IMR-90 (cell line): ENCODE measurements at regions not wholly inside any gene's neighbourhood (a gene's known extent, or its start where the extent isn't known, plus 50 kb on each side); places are given as distances from the start of the nearest gene placed in this dataset.

Source experiments
- ATAC-seq: fragments of 200-7000 bp; cut with Tn5 transposase; 2 replicates; pipeline ENCODE4 v1.9.1; 2020; ENCODE audit warnings: low read depth, mild to moderate bottlenecking, moderate library complexity
- BruUV-seq: library from RNA; stranded (reverse); fragments of 400-500 nt; replicated peaks from 2 replicates; lab custom pipeline; 2021; lab: Mats Ljungman, UMichigan
- CTCF ChIA-PET: fragments of 300-600 bp; formaldehyde crosslinking; extraction: SDS; loops from one replicate; lab custom pipeline; 2021; ENCODE audit warnings: antibody characterized with exemption; lab: Yijun Ruan, JAX
- POLR2A ChIA-PET: fragments of 300-600 bp; sonication (Branson Sonifier 250); formaldehyde crosslinking; loops from one replicate; lab custom pipeline; 2022; ENCODE audit warnings: antibody characterized with exemption; ENCODE audit not compliant: unreplicated experiment; lab: Charles Lee
- DNase-seq: peaks from one replicate; pipeline ENCODE4 v3.0.0; 2013
- H2AFZ ChIP-seq: replicated peaks from 2 replicates; pipeline ENCODE3; 2013; ENCODE audit warnings: low read length, mild to moderate bottlenecking; ENCODE audit not compliant: poor library complexity
- H2AK5ac ChIP-seq: 2 replicates; pipeline ENCODE4 v1.6.1; 2013; ENCODE audit warnings: low read depth, low read length, inconsistent platforms
- H2AK9ac ChIP-seq: replicated peaks from 2 replicates; pipeline ENCODE3; 2013; ENCODE audit warnings: mild to moderate bottlenecking, low read depth, low read length, moderate library complexity; ENCODE audit not compliant: poor library complexity
- H2BK120ac ChIP-seq: 2 replicates; pipeline ENCODE4 v1.6.1; 2013; ENCODE audit warnings: low read depth, low read length, inconsistent platforms
- H2BK15ac ChIP-seq: 3 replicates; pipeline ENCODE4 v1.6.1; 2013; ENCODE audit warnings: low read depth, low read length, inconsistent platforms
- H2BK20ac ChIP-seq: 2 replicates; pipeline ENCODE4 v1.6.1; 2013; ENCODE audit warnings: low read depth, mild to moderate bottlenecking, inconsistent platforms, low read length, moderate library complexity
- H2BK5ac ChIP-seq: 2 replicates; pipeline ENCODE4 v1.6.1; 2013; ENCODE audit warnings: mild to moderate bottlenecking, low read depth, low read length, inconsistent platforms; ENCODE audit not compliant: poor library complexity, severe bottlenecking
- H3K14ac ChIP-seq: replicated peaks from 2 replicates; pipeline ENCODE4 v1.6.1; 2013; ENCODE audit warnings: low read depth, low read length, inconsistent platforms
- H3K18ac ChIP-seq: 2 replicates; pipeline ENCODE4 v1.6.1; 2013; ENCODE audit warnings: low read depth, low read length, control low read depth
- H3K23ac ChIP-seq: 2 replicates; pipeline ENCODE4 v1.6.1; 2013; ENCODE audit warnings: low read depth, low read length, inconsistent platforms
- H3K27ac ChIP-seq: 2 replicates; pipeline ENCODE4 v1.5.1; 2013; ENCODE audit warnings: mild to moderate bottlenecking, control low read depth, low read length; ENCODE audit not compliant: insufficient read depth
- H3K27me3 ChIP-seq: 2 replicates; pipeline ENCODE4 v1.6.1; 2013; ENCODE audit warnings: low read length; ENCODE audit not compliant: control insufficient read depth, insufficient read depth
- H3K36me3 ChIP-seq: 2 replicates; pipeline ENCODE4 v1.6.1; 2013; ENCODE audit warnings: low read length, mixed read lengths; ENCODE audit not compliant: control insufficient read depth, insufficient read depth
- H3K4ac ChIP-seq: 2 replicates; pipeline ENCODE4 v1.6.1; 2013; ENCODE audit warnings: low read depth, low read length, inconsistent platforms
- H3K4me1 ChIP-seq: 2 replicates; pipeline ENCODE4 v1.6.1; 2013; ENCODE audit warnings: low read length, mixed read lengths; ENCODE audit not compliant: control insufficient read depth, insufficient read depth
- H3K4me2 ChIP-seq: 2 replicates; pipeline ENCODE4 v1.6.1; 2013; ENCODE audit warnings: low read depth, mild to moderate bottlenecking, control low read depth, low read length, moderate library complexity
- H3K4me3 ChIP-seq: 2 replicates; pipeline ENCODE4 v1.5.1; 2013; ENCODE audit warnings: low read depth, mild to moderate bottlenecking, control low read depth, low read length, moderate library complexity; ENCODE audit not compliant: insufficient read depth
- H3K56ac ChIP-seq: 2 replicates; pipeline ENCODE4 v1.6.1; 2013; ENCODE audit warnings: low read length, inconsistent platforms; ENCODE audit not compliant: insufficient read depth; ENCODE audit errors: extremely low read depth
- H3K79me1 ChIP-seq, 2 experiments: 2 replicates each; pipeline ENCODE4 v1.6.1; 2013; ENCODE audit warnings: low read length in 2 of 2, inconsistent platforms in 1 of 2, low read depth in 1 of 2
- H3K9ac ChIP-seq: 2 replicates; pipeline ENCODE4 v1.6.1; 2013; ENCODE audit warnings: low read depth, low read length, control low read depth
- H3K9me1 ChIP-seq: 2 replicates; pipeline ENCODE4 v1.6.1; 2013; ENCODE audit warnings: low read length, inconsistent platforms; ENCODE audit not compliant: insufficient read depth
- H3K9me3 ChIP-seq: 2 replicates; pipeline ENCODE4 v1.6.1; 2013; ENCODE audit warnings: low read length; ENCODE audit not compliant: control insufficient read depth, insufficient read depth
- H4K20me1 ChIP-seq: 2 replicates; pipeline ENCODE4 v1.6.1; 2013; ENCODE audit warnings: low read length, inconsistent platforms; ENCODE audit not compliant: insufficient read depth
- H4K5ac ChIP-seq: 2 replicates; pipeline ENCODE4 v1.6.1; 2013; ENCODE audit warnings: mild to moderate bottlenecking, low read depth, low read length, control low read depth
- H4K8ac ChIP-seq, 2 experiments: 2 replicates each; pipeline ENCODE4 v1.6.1; 2013; ENCODE audit warnings: low read depth in 2 of 2, low read length in 2 of 2, control low read depth in 1 of 2, inconsistent platforms in 1 of 2
- H4K91ac ChIP-seq: 2 replicates; pipeline ENCODE4 v1.6.1; 2013; ENCODE audit warnings: low read depth, low read length, inconsistent platforms; ENCODE audit not compliant: insufficient read depth
- BHLHE40 ChIP-seq: fragments of 150-350 bp; IDR thresholded peaks from 2 replicates; pipeline ENCODE4 v1.6.1; 2016; ENCODE audit warnings: mild to moderate bottlenecking, low read depth, low read length
- CEBPB ChIP-seq: IDR thresholded peaks from 2 replicates; pipeline ENCODE4 v1.6.1; 2012; ENCODE audit warnings: low read depth, low read length, improper control_type of control experiment
- CHD1 ChIP-seq: IDR thresholded peaks from 2 replicates; pipeline ENCODE4 v1.6.1; 2012; ENCODE audit warnings: low read depth, low read length, improper control_type of control experiment
- CTCF ChIP-seq: conservative IDR thresholded peaks from 2 replicates; pipeline ENCODE4 v1.5.1; 2012; ENCODE audit warnings: mild to moderate bottlenecking, low read depth, low read length, improper control_type of control experiment
- FOS ChIP-seq: fragments of 150-350 bp; IDR thresholded peaks from 2 replicates; pipeline ENCODE4 v1.6.1; 2016; ENCODE audit warnings: low read depth, low read length
- MAFK ChIP-seq: IDR thresholded peaks from 2 replicates; pipeline ENCODE4 v1.6.1; 2012; ENCODE audit warnings: low read depth, low read length, improper control_type of control experiment
- MAZ ChIP-seq: IDR thresholded peaks from 2 replicates; pipeline ENCODE4 v1.6.1; 2012; ENCODE audit warnings: low read depth, mild to moderate bottlenecking, low read length, improper control_type of control experiment, moderate library complexity, borderline replicate concordance
- MXI1 ChIP-seq: IDR thresholded peaks from 2 replicates; pipeline ENCODE4 v1.6.1; 2012; ENCODE audit warnings: low read depth, mild to moderate bottlenecking, low read length, moderate library complexity, borderline replicate concordance
- NFE2L2 ChIP-seq: fragments of 150-350 bp; IDR thresholded peaks from 2 replicates; pipeline ENCODE4 v1.6.1; 2016; ENCODE audit warnings: low read depth, mild to moderate bottlenecking, low read length
- POLR2A ChIP-seq: IDR thresholded peaks from 2 replicates; pipeline ENCODE4 v1.6.1; 2012; ENCODE audit warnings: mild to moderate bottlenecking, low read depth, low read length
- RAD21 ChIP-seq: IDR thresholded peaks from 2 replicates; pipeline ENCODE4 v1.6.1; 2012; ENCODE audit warnings: low read length, improper control_type of control experiment
- RCOR1 ChIP-seq: IDR thresholded peaks from 2 replicates; pipeline ENCODE4 v1.6.1; 2012; ENCODE audit warnings: mild to moderate bottlenecking, low read length, improper control_type of control experiment; ENCODE audit not compliant: insufficient replicate concordance
- RFX5 ChIP-seq: IDR thresholded peaks from 2 replicates; pipeline ENCODE4 v1.8.0; 2012; ENCODE audit warnings: low read depth, mild to moderate bottlenecking, low read length, moderate library complexity
- SMC3 ChIP-seq: fragments of 150-350 bp; IDR thresholded peaks from 2 replicates; pipeline ENCODE4 v1.6.1; 2016; ENCODE audit warnings: low read depth, mild to moderate bottlenecking, antibody characterized with exemption, low read length, moderate library complexity
- WGBS, 2 experiments: methylation state at CpG; one replicate each; pipeline versions ENCODE4 v1.1.5 to v1.1.7; 2013; ENCODE audit warnings: missing lambda C conversion rate in 2 of 2; ENCODE audit not compliant: insufficient read length in 1 of 2; ENCODE audit errors: extremely low coverage in 2 of 2; 5-methylcytosine and 5-hydroxymethylcytosine counted together
- dilution Hi-C: fragments of 300-500 bp; cut with HindIII; formaldehyde crosslinking; loops from one replicate; pipeline ENCODE4 v1.14.3; 2018; ENCODE audit warnings: low sequenced_read_pairs; ENCODE audit not compliant: unreplicated experiment
- in situ Hi-C: fragments of 300-500 bp; cut with MboI; formaldehyde crosslinking; loops from 3 replicates; pipeline ENCODE4 v1.14.3; 2019; ENCODE audit warnings: low sequenced_read_pairs, inconsistent platforms, mixed read lengths
- intact Hi-C: fragments of 100-400 bp; cut with micrococcal nuclease; formaldehyde crosslinking; loops from 2 replicates; pipeline ENCODE4 v1.10.0; 2022
- TF ChIP-seq, protein P1 (sequence below): fragments of 150-350 bp; IDR thresholded peaks from 2 replicates; pipeline ENCODE4 v1.6.1; 2017; ENCODE audit warnings: mild to moderate bottlenecking, antibody characterized with exemption, low read length, low read depth
- TF ChIP-seq, protein P2 (sequence below): fragments of 150-350 bp; IDR thresholded peaks from 2 replicates; pipeline ENCODE4 v1.6.1; 2016; ENCODE audit warnings: low read depth, mild to moderate bottlenecking, low read length, moderate library complexity, borderline replicate concordance

- in situ Hi-C loops = no loop called here
- Histone ChIP-seq H2AK9ac (no peak overlapping the region), H2AFZ (no peak overlapping the region), H3K4me2 (no peak overlapping the region), H3K9me1 (no peaks in the 10 kb centered on the region), H2BK5ac (no peak overlapping the region), H3K56ac (no peak overlapping the region), H3K4ac (no peak overlapping the region), H3K4me3 (no peak overlapping the region), H3K18ac (no peak overlapping the region), H4K5ac (no peak overlapping the region), H3K36me3 (no peaks in the 10 kb centered on the region), H3K4me1 (no peaks in the 10 kb centered on the region), H3K79me1 (no peaks in the 10 kb centered on the region), H3K9me3 (peaks cover 24% of the 10 kb centered on the region), H2BK20ac (no peak overlapping the region), H3K14ac (no peak overlapping the region), H4K91ac (no peak overlapping the region), H3K23ac (no peak overlapping the region), H2BK120ac (no peak overlapping the region), H2AK5ac (no peak overlapping the region), H4K8ac (no peak overlapping the region), H4K20me1 (no peaks in the 10 kb centered on the region), H3K27me3 (no peaks in the 10 kb centered on the region), H2BK15ac (no peak overlapping the region), H3K27ac (no peak overlapping the region), H3K9ac (no peak overlapping the region)
- ChIA-PET POLR2A (no interaction called here), CTCF (interaction anchor here (0.6 kb wide), 1 partner anchor 276 kb away, joined by 3 read pairs; no protein-coding TSS in a partner anchor)
- ATAC-seq (no peak), DNase-seq (no peak)
- WGBS, 2 experiments = no CpG with 5 or more reads among the region's 3 CpGs
- no TSS peak for BruUV-seq
- no peak for TF ChIP-seq MAFK
- TF ChIP-seq, protein P1, sequence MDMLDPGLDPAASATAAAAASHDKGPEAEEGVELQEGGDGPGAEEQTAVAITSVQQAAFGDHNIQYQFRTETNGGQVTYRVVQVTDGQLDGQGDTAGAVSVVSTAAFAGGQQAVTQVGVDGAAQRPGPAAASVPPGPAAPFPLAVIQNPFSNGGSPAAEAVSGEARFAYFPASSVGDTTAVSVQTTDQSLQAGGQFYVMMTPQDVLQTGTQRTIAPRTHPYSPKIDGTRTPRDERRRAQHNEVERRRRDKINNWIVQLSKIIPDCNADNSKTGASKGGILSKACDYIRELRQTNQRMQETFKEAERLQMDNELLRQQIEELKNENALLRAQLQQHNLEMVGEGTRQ = no peak
- TF ChIP-seq RCOR1 = no peak
- TF ChIP-seq MAZ = no peak
- no peak for TF ChIP-seq RFX5
- TF ChIP-seq MXI1 = no peak
- no peak for TF ChIP-seq CEBPB
- TF ChIP-seq RAD21 = no peak
- TF ChIP-seq FOS = no peak
- no peak for TF ChIP-seq BHLHE40
- TF ChIP-seq SMC3 = no peak
- no peak for TF ChIP-seq CTCF
- TF ChIP-seq CHD1 = no peak
- no peak for TF ChIP-seq NFE2L2
- no peak for TF ChIP-seq POLR2A
- TF ChIP-seq, protein P2, sequence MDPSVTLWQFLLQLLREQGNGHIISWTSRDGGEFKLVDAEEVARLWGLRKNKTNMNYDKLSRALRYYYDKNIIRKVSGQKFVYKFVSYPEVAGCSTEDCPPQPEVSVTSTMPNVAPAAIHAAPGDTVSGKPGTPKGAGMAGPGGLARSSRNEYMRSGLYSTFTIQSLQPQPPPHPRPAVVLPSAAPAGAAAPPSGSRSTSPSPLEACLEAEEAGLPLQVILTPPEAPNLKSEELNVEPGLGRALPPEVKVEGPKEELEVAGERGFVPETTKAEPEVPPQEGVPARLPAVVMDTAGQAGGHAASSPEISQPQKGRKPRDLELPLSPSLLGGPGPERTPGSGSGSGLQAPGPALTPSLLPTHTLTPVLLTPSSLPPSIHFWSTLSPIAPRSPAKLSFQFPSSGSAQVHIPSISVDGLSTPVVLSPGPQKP = no peak
- intact Hi-C loops = no loop called here
- dilution Hi-C loops = no loop called here
Measured at GRCh38 chr1:50289495-50289894, 133.7 kb downstream of the DMRTA2 start.
